IPS-20b (cell line): ENCODE measurements at regions not wholly inside any gene's neighbourhood (a gene's known extent, or its start where the extent isn't known, plus 50 kb on each side); places are given as distances from the start of the nearest gene placed in this dataset.

Source experiments
- H3K27ac ChIP-seq: one replicate; pipeline ENCODE4 v1.5.1; 2013; ENCODE audit warnings: low read length
- H3K27me3 ChIP-seq: 2 replicates; pipeline ENCODE4 v1.6.1; 2013; ENCODE audit warnings: mild to moderate bottlenecking, low read length, inconsistent platforms; ENCODE audit not compliant: insufficient read depth
- H3K36me3 ChIP-seq: 2 replicates; pipeline ENCODE4 v1.6.1; 2013; ENCODE audit warnings: low read depth, mild to moderate bottlenecking, inconsistent platforms, low read length, moderate library complexity; ENCODE audit not compliant: insufficient read depth
- H3K4me1 ChIP-seq: 2 replicates; pipeline ENCODE4 v1.6.1; 2013; ENCODE audit warnings: mild to moderate bottlenecking, control low read depth, inconsistent platforms, low read length, moderate library complexity; ENCODE audit not compliant: insufficient read depth
- H3K4me3 ChIP-seq: 2 replicates; pipeline ENCODE4 v1.5.1; 2013; ENCODE audit warnings: mild to moderate bottlenecking, low read length, inconsistent platforms
- H3K9ac ChIP-seq: 2 replicates; pipeline ENCODE4 v1.6.1; 2013; ENCODE audit warnings: low read depth, mild to moderate bottlenecking, inconsistent platforms, low read length, moderate library complexity
- H3K9me3 ChIP-seq: 2 replicates; pipeline ENCODE4 v1.6.1; 2013; ENCODE audit warnings: mild to moderate bottlenecking, low read depth, low read length, inconsistent platforms; ENCODE audit not compliant: insufficient read depth

DNA sequence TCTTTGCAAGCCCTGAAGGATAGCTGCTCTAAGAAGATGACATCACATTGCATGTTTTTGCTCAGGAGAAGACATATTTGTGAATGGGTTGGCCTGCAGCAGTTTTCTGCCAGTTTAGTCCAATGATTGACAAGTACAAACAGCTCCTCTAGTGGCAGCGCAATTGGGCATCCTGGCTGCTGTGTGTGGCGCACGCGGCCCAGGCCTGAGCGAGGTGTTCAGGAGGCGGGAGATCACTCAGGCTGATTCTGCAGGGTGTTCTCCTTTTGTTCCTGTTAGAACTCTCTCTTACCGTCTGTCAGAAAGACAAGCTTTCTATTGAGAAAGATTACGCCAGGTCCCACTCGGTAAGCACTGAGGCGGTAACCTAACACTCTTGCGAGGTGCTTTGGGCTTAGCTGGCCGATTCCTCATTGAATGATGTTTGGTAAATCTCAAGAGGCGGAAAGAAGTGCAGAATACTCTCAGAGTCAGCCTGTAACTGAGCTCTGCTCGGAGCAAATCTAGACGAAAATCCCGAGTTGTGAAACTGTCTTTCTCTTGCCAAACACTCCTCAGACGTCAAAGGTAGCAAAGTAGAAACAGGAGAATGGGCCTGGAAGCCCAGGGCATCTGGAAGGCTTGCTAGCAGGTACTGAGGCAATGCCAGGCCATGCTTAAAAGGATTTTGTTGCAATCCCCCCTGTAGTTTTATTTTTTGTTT is 219.2 kb upstream of the BMPER start:
- H3K9me3 ChIP-seq: no peaks in the 10 kb centered on the region
- no peaks in the 10 kb centered on the region for H3K4me1 ChIP-seq
- no peak overlapping the region for H3K4me3 ChIP-seq
- H3K9ac ChIP-seq: no peak overlapping the region
- H3K27ac ChIP-seq: no peak overlapping the region
- H3K27me3 ChIP-seq: no peaks in the 10 kb centered on the region
- no peaks in the 10 kb centered on the region for H3K36me3 ChIP-seq

DNA sequence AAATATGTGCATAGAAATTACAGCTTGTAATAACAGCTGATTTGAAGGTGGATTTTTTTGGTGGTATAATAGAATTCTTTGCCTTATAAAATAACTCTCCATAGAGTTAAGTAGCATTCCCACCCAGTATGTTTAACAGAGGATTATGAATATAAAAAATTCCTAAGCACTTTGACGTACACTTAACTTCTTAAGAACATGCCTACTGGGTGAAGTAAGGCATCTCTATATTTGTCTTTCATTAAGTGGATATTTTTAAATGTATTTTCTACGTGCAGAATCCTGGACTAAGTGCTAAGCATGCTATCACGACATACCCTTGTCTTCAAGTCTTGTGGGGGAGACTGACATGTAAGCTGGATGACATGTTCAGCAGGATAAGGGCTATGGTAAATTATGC is 217.7 kb upstream of the BMPER start:
- Histone ChIP-seq H3K27me3 (no peaks in the 10 kb centered on the region), H3K27ac (no peak overlapping the region), H3K4me3 (no peak overlapping the region), H3K9ac (no peak overlapping the region), H3K4me1 (no peaks in the 10 kb centered on the region), H3K9me3 (no peaks in the 10 kb centered on the region), H3K36me3 (no peaks in the 10 kb centered on the region)

DNA sequence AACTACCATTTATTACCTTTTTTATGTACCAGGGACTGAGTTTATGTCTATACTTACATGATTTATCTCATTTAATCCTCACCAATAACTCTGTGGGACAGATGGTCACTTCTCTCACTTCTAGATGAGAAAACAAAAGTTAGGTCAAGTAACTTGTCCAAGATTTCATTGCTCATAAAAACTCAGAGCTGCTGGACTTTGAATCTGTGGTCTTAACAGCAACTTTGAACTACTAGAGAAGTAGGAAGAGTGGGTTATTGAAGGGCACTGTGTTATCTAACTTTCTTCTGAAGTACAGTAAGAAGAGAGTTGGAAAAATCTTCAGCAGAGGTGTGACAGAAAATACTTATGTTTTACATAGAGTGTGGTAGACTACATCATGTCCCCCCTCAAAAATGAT is 214.2 kb upstream of the BMPER start:
- no peak overlapping the region for H3K27ac ChIP-seq
- H3K27me3 ChIP-seq: no peaks in the 10 kb centered on the region
- H3K9ac ChIP-seq: no peak overlapping the region
- no peaks in the 10 kb centered on the region for H3K4me1 ChIP-seq
- no peak overlapping the region for H3K4me3 ChIP-seq
- H3K36me3 ChIP-seq: no peaks in the 10 kb centered on the region
- H3K9me3 ChIP-seq: no peaks in the 10 kb centered on the region

DNA sequence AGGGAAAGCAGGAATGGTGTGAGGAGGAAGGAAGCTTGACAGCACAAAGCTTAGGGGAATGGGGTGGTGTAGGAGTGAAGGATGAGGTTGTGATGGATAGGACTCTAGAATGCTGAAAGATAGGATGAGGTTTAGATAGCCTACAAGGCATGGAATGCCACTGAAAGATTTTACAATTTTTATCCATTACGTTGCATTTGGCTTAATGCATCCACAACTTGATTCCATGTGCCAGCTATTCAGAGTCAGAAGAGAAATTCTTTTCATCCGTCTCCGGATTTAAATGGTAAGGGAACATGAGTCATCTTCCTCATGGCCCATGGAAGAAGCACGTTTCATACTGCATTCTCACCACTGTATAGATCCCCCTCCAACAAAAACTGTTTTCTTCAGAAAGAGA is 212.4 kb upstream of the BMPER start:
- Histone ChIP-seq H3K4me3 (no peak overlapping the region), H3K9ac (no peak overlapping the region), H3K36me3 (no peaks in the 10 kb centered on the region), H3K9me3 (no peaks in the 10 kb centered on the region), H3K27me3 (no peaks in the 10 kb centered on the region), H3K27ac (no peak overlapping the region), H3K4me1 (no peaks in the 10 kb centered on the region)

DNA sequence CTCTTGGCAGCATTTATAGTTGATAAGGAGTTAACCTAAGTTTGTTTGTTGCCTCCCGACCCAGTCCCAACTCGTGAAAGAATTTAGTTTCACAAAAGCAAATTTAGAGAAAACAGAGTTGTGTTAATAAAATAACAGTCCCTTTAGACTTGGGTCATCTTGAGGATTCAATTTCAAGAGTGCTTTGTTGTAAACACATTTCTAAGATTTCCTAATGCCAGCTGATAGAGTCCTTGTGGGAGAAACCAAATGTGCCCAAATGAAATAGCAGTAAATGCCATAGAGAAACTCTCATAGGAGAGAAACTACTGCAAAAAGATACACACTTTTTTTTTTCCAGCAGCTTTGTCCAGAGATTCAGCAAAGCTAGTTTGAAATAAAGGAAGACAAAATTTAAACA is 211.3 kb upstream of the BMPER start:
- Histone ChIP-seq H3K4me3 (no peak overlapping the region), H3K27ac (no peak overlapping the region), H3K36me3 (no peaks in the 10 kb centered on the region), H3K9ac (no peak overlapping the region), H3K27me3 (no peaks in the 10 kb centered on the region), H3K4me1 (no peaks in the 10 kb centered on the region), H3K9me3 (no peaks in the 10 kb centered on the region)

DNA sequence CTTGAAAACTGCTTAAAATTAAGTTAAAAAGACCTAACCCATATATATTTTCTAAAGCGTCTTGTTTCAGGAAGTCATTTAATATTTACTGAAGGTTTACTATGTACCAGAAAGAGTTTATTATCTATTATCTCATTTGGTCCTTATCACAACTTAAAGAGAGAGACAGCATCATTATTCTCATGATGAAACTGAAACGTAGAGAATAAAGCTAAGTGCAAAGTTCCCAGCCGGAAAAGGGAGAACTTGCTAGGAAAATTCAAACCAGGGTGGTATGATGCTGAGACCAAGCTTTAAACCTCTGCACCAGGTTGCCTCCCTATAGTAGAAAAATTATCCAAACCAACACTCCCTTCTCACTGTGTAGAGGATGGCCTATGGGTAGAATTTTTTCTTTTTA is 207.7 kb upstream of the BMPER start:
- no peak overlapping the region for H3K9ac ChIP-seq
- H3K36me3 ChIP-seq: 0 out of 2 replicates have a peak, but pooled peaks cover 6% of the 10 kb centered on the region
- no peak overlapping the region for H3K4me3 ChIP-seq
- no peaks in the 10 kb centered on the region for H3K4me1 ChIP-seq
- no peak overlapping the region for H3K27ac ChIP-seq
- 0 out of 2 replicates have a peak, but pooled peaks cover under 1% of the 10 kb centered on the region for H3K27me3 ChIP-seq
- H3K9me3 ChIP-seq: peaks cover 13% of the 10 kb centered on the region; the same call in 1 of the 2 replicates

DNA sequence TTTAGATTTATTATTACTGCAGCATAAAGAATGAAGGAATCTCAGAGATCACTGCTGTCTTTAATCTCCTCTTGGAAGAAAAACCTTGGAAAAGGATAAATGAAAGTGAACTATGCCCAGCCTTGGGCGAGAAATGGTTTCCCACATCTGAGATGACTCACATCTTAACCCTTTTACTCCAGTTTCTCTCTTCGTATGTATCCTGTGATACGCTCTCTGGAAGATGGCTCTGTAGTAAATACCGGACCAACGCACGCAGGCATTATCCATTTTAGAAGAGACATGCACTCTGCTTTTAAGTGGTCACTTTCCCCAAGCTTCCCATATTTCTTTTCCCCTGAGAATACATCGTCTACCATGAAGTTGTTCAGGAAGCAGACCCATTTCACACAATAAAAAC is 207.3 kb upstream of the BMPER start:
- peaks cover 4% of the 10 kb centered on the region; the same call in 1 of the 2 replicates for H3K27me3 ChIP-seq
- 0 out of 2 replicates have a peak, but pooled peaks cover 6% of the 10 kb centered on the region for H3K36me3 ChIP-seq
- H3K4me1 ChIP-seq: no peaks in the 10 kb centered on the region
- no peak overlapping the region for H3K4me3 ChIP-seq
- H3K9ac ChIP-seq: no peak overlapping the region
- no peak overlapping the region for H3K27ac ChIP-seq
- H3K9me3 ChIP-seq: peaks cover 13% of the 10 kb centered on the region; the same call in 1 of the 2 replicates

DNA sequence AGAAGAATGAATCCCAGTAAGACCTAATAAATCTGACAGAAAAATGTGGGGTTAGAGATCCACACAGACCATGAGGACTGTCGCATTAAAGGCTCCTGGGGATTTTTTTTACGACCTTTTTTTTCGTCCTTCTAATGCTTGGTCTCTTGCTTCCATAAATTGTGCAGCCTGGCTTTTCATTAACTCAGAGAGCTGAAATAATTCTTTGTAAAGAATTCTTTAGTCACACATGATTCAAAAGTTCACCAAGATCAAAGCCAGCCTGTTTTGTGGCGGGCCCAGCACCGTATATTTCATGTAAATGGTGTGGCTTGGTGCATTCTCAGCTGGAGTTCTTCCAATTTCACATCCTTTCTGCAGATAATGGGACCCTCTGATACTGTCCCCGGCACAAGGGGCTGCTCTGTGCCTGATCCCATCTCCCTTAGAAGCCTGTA is 206.6 kb upstream of the BMPER start:
- peaks cover 11% of the 10 kb centered on the region for H3K27me3 ChIP-seq
- H3K36me3 ChIP-seq: 0 out of 2 replicates have a peak, but pooled peaks cover 6% of the 10 kb centered on the region
- H3K9me3 ChIP-seq: peaks cover 13% of the 10 kb centered on the region; the same call in 1 of the 2 replicates
- H3K4me3 ChIP-seq: no peak overlapping the region
- H3K4me1 ChIP-seq: no peaks in the 10 kb centered on the region
- H3K9ac ChIP-seq: no peak overlapping the region
- H3K27ac ChIP-seq: no peak overlapping the region

DNA sequence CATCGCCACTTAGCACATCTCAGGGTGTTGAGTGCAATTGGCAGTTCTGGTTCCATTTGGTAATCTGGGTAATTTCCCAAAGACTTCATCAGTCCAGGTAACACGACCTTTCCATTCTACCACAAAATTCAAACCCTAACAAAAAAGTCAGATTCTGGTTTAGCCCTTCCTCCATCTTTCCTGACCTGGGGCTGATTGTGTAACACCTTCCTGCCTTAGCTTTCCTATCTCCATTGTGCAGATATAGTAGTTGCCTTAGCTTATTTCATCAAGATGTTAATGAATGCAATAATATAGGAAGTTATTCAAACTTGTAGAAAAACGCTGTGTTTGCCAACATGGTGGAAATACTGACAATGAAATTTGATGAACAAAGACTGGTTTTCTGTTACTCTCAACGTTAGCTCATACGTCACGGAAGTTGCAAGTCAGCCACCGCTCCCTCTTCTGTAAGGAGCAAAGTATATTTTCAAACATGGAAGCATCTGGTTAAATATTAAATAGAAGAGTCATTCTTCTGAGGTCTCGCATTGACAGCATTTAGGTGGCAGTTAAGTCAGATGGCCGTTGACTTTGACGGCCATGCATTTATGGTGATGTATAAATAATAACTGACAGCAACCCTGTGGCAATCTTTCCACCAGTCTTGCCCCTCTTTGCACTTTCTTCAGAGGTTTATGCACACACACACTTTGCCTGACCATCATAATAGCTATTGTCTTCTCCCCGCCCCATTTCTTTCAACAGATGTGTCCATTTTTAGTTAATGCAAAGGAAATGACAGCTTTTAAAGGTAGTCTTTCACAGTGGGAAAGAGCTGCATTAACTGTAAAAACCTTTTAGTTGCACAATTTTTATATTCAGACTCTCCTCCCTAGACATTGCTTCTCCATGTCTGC is 205.1 kb upstream of the BMPER start:
- Histone ChIP-seq H3K9me3 (peaks cover 13% of the 10 kb centered on the region; the same call in 1 of the 2 replicates), H3K9ac (no peak overlapping the region), H3K4me1 (peaks cover 11% of the 10 kb centered on the region; the same call in 1 of the 2 replicates), H3K4me3 (no peak overlapping the region), H3K27ac (no peak overlapping the region), H3K27me3 (peaks cover 26% of the 10 kb centered on the region), H3K36me3 (0 out of 2 replicates have a peak, but pooled peaks cover 6% of the 10 kb centered on the region)

DNA sequence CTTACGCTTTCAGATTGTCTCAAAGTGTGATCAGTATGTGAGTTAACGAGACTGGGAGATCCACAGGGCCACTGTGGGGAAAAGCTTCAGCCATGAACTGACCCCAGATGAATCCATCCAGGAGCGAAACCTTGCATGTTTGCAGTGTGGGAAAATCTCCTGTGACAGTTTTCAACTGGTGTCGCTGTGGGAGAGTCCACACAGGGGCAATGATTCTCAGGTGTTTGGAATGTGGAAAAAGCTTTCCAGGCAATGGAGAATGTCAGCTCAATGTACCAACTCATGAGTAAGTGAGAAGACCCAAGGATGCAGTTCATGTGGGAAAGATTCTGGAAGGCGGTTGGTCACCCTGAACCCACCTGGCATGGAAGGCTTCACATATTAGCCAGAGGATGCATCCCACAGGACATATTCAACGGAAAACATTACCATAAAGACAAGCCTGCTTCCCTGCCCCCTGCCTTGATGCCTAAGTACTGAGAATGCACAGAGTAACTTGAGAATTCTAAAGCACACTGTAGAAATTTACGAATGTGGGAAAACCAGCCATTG is 204.1 kb upstream of the BMPER start:
- no peak overlapping the region for H3K27ac ChIP-seq
- H3K9me3 ChIP-seq: peaks cover 13% of the 10 kb centered on the region; the same call in 1 of the 2 replicates
- H3K4me3 ChIP-seq: no peak overlapping the region
- peaks cover 26% of the 10 kb centered on the region for H3K27me3 ChIP-seq
- 0 out of 2 replicates have a peak, but pooled peaks cover 6% of the 10 kb centered on the region for H3K36me3 ChIP-seq
- no peak overlapping the region for H3K9ac ChIP-seq
- peaks cover 19% of the 10 kb centered on the region for H3K4me1 ChIP-seq

DNA sequence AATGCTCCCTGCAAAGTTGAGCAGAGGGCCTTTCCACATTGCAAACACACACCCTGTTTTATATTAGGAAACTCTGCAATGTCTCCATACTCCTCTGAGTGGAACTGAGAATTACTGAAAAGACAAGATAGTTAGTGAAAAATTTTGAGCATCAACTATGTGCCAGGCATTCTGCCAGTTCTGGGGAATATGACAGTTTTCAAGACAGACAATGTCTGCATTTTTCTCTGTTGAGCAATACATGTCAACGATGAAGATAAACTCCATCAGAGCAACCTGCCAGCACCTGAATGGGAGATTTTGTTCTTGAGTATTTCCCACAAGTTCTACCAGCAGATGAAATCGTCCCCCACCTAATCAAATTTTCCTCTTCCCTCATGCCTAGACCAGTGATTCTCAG is 203.4 kb upstream of the BMPER start:
- Histone ChIP-seq H3K4me3 (no peak overlapping the region), H3K27me3 (peaks cover 26% of the 10 kb centered on the region), H3K4me1 (peaks cover 25% of the 10 kb centered on the region), H3K36me3 (0 out of 2 replicates have a peak, but pooled peaks cover 6% of the 10 kb centered on the region), H3K9me3 (peaks cover 13% of the 10 kb centered on the region; the same call in 1 of the 2 replicates), H3K9ac (no peak overlapping the region), H3K27ac (no peak overlapping the region)
